CD1c-positive myeloid dendritic cell (primary cell): ENCODE measurements at regions not wholly inside any gene's neighbourhood (a gene's known extent, or its start where the extent isn't known, plus 50 kb on each side); places are given as distances from the start of the nearest gene placed in this dataset.

ENCODE experiments used
- DNase-seq: peaks from one replicate; pipeline ENCODE4 v3.0.0-alpha.2; 2016; ENCODE audit errors: extremely low spot score

DNA sequence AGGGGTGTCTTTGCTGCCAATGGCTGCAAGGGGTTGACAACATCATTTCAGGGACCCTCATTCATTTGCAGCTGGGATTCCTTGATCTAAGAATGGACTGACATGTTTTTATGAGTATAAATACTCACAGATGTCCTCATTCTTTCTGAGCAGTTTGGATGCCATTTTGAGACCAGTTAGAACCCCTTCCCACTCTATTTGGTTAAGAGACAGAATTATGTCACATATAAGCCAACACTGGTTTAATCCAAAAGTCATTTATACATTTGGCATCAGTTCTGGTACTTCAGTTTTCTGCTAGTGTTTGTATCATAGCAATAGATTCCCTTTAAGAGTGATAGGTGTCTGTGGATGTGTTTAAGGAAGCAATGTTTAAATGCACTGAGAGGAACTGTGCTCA, 248.8 kb downstream of the SAMD5 start:
- no peak for DNase-seq

DNA sequence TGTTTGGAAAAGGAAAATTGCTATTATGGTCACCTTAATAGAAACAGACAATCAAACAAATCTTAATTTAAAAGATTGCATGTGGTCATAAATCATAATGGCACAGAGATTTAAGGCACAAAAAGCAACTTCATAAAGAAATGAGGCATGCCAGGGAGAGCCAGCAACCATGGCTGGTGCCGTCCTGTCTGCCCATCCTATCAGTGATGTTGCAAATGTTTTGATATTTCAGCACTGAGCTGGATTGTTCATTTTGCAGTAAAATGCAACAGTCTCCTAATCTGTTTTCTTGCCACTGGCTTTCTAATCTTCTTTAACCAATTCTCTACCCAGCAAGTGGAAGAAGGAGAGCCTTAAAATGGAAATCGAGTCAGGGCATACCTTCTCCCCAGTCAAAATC, 249.8 kb downstream of the SAMD5 start:
- DNase-seq = no peak

DNA sequence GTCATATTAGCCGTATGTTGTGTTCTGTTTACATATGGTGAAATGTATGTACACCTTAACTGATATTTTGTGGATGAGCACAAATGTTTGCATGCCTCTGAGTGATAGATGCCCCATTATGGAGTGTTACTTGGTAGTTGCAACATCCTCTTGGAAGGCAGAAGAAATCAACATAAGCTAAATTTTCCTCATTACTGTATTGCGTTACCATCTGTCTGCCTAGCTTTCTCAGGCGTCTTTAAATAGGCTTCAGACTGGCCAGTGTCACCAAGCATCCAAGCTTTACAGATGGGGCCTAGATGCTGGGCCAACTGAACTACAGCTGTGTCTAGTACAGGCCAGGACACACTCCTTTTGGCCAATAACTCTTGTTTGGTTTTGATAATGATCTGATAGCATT, 250.6 kb downstream of the SAMD5 start:
- DNase-seq = no peak

DNA sequence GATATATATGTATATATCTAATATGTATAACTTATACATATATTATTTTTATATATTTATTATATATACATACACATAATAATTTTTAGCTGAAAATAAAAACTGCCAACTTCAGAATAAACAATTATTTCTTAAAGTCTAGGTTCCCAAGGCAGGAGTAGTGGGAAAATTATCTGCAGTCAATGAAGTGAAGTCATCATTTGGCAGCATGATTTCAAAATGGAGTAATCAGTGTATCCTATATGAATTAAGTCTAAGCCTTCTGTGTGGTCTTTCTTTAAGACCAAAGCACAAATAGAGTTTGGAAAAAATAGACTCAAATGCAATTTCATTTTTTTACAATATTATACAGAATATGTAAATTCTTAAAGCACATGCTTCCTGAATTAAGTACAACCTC, 251.0 kb downstream of the SAMD5 start:
- DNase-seq = no peak

DNA sequence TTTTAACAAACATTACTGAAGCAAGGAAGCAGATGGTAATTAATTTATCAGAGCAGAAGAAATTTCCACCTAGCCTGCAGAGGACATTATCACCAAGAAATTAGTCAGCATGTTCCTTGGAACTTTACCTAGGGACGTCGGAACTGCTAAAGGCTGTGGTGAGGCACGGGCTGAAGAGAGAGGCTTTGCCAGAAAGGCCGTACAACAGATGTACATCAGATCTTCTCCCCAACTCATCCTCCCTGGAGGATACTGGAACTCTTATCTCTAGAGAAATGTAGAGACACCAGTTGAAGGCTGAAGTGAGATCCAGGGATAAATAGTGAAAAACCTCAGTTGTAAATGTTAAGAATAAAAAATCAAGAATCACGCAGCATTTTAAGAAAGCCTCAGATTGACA, 257.1 kb downstream of the SAMD5 start:
- no peak for DNase-seq

DNA sequence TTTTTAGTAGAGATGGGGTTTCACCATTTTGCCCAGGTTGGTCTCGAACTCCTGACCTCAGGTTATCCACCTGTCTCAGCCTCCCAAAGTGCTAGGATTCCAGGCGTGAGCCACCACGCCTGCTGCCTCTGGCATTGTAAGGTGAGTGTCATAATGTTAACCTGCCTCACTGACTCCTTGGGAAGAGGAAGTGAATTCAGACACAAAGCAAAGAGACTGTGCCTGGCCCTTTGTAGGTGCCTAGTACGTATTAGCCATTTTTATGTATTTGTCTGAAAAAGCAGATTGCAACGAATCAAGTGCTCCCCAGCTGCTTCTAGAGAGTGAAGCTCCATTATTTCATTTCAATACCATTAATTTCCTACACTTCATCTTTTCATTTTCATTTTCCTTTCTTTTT, 260.5 kb downstream of the SAMD5 start:
- DNase-seq = no peak

DNA sequence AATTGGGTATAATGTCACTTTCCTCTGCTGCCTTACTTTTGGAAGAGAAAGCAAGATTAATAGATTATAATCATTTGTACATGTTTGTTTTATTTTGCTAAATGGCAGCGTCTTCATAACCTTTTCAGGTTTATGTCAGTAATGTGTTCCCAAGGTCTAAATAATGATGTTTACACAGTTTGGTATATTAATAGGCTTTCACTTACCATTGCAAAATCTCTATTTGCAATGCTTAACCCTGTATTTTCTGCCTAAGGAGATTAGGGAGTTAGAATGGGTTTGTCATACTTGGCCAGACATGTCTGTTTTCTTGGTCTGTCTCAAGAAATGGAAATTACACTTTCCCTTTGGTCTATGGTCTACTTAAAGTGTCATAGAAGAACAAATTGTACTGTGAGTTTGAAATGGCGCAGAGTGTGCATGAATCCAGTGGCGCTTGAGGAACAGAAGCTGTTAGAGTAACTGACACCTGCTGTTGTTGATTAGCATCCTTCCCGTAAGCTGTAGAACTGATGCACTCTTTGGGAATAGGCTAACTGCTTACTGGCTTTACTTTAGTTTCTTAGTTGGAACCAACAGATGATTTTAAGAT, 261.1 kb downstream of the SAMD5 start:
- no peak for DNase-seq

DNA sequence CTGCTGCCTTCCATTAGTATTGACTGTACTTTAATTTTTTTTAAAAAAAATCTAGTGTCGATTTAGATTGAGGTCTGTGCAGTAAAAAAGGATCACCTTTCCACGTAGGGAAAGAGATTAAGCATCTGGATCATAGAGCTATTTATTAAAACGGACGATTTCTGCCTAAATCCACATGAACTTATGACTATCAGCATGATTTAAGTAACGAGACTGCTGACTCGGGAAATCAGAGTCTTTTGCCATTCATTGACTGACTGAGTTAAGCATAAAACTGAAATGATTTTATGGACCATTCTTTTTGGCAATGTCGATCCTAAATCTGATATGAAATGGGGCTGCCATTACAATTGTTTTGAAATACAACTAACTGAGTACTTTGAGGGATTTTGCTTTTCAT, 261.7 kb downstream of the SAMD5 start:
- no peak for DNase-seq

DNA sequence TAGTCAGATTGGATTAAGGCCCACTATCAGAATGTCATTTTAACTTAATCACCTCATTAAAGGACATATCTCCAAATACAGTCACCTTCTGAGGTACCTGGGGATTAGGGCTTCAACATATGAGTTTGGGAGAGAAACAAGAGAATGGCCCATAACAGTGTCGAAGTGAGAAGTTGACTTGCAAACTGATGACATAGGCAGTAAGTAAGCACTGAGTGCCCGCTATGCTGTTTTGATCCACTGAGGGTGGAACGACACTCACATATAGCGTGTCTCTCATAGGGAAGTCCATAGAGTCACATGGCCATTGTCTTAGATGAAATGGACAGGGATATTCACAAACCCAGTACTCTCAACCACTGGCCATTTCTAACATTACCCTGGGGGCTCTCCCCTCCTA, 264.2 kb downstream of the SAMD5 start:
- DNase-seq = no peak

DNA sequence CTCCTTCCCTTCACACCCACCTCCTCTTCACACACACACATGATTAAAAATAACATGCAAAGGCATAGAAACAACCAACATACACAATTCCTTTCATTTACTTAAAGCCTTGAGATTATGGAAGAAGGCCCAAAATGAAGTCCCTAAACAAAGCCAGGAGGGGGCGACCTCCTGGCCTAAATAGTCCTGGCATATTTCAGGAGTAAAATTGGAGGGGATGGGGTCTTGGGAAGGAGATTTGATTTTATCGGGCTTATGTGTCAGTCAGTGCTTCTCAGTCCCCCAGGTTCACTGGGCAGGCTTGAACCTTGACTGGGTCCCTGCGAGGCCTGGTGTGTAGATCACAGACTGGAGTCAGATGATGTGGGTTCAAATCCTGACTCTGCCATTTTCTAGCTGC, 266.4 kb downstream of the SAMD5 start:
- no peak for DNase-seq

DNA sequence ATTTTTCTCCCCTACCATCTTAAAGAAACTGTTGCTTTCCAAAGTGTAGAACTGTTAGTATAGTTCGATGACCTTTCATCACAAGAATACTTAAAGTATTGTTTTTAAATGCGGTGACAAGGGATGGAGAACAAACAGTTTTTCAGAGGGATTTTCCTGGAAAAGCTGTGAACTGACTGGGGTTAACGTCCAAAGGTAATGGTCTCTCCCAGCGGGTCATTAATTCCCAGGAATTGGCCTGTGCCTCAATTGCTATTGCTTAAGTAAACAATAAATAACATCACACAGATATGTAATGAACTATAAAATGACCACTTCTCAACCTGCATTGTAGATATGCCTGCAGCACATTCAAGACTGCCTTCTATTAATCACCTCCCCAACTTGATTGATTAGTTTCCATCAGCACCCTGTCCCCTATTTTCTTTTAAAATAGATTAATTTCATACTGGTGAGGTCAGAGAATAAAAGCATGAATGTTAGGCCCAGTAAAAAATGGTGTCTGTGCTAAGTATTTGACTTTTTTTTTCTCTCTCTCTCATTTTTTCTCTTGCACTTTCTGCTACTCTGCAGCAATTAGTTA, 268.2 kb downstream of the SAMD5 start:
- no peak for DNase-seq

DNA sequence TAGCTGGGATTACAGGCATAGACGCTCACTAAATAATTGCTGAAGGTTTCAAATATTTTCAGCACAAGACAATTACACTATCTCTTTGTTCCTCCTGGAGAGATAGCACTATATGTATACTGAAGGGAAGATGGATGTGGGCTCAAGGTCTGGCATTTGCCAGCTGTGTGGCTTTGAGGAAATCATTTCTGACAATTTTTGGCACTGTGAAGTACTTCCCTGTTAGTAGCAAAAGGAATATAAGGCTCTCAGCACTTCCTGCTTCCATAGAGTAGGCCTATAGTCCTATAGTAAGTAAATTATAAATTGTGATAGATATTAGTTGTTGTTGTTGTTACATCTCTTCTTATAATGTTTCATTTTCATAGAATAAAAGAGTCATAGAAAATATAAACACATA, 271.1 kb downstream of the SAMD5 start:
- DNase-seq = no peak

DNA sequence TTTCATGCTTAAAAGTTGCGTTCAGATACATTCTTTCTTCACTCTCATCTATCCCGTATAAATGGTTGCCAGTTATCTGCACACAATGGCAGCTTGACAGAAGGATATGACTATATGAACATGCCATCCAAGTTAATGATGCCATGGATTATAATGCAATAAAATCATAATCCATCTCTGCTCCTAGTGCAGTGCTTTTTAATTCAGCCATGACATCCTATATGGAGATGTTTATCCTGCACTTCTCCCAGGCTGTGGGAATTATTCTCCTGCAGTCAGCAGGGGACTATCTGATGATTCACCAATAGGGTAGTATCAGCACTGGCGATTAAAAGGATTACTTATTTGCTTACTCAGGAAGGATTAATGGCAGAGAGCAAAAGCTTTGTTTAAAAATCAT, 273.8 kb downstream of the SAMD5 start:
- no peak for DNase-seq

DNA sequence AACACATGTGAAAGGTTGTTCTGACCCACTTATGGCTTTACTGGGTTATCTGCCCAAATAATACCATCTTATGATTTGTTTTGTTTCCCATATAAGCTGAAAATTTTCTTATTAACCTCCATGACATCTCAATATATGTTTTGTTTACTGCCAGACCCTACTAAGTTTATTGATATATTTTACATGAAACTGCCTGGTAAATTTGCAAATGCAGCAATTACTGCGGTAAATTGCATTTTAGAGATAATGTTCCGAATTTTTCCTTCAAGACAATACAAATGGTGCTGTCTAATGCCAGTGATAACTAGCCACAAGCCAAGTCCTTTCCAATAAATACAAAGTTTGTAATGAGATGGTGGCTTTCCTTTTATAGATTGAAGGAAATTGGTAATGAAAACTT, 275.9 kb downstream of the SAMD5 start:
- DNase-seq = no peak

DNA sequence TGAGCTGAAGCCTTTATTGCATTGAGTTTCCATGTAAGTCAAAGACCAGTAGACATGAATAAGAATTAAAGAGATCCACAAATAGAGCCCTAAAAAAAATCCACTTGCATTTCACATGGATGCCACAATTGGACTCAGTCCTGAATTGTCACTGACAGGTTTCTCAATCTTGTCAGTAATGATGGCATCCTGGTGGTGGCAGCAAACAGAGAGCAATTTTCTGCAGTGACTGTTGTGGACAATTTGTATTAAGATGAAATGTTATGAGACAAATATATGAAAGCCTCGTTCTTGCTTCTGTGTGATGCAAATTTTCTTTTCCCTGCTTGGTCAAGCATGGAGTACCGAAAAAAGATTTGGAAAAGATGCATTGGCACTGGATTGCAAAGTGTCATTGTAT, 278.9 kb downstream of the SAMD5 start:
- no peak for DNase-seq

DNA sequence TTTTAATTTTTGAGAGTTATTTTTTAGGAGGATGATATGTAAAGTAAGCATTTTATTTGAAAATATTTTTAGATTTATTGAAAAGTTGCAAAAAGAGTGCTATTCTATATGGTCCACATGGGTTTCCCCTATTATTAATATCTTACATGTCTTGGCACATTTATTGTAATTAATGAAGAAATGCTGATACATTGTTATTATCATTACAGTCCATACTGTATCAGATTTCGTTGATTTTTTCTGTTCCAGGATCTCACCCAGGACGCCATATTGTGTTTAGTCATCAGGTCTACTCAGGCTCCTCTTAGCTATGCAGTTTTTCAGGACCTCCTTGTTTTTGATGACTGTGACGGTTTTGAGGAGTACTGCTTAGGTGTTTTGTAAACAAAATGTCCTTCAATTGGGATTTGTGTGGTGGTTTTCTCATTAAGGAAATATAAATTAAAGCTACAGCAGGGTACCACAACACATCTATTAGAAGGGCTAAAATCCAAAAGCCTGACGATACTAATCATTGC, 281.0 kb downstream of the SAMD5 start:
- DNase-seq = no peak

DNA sequence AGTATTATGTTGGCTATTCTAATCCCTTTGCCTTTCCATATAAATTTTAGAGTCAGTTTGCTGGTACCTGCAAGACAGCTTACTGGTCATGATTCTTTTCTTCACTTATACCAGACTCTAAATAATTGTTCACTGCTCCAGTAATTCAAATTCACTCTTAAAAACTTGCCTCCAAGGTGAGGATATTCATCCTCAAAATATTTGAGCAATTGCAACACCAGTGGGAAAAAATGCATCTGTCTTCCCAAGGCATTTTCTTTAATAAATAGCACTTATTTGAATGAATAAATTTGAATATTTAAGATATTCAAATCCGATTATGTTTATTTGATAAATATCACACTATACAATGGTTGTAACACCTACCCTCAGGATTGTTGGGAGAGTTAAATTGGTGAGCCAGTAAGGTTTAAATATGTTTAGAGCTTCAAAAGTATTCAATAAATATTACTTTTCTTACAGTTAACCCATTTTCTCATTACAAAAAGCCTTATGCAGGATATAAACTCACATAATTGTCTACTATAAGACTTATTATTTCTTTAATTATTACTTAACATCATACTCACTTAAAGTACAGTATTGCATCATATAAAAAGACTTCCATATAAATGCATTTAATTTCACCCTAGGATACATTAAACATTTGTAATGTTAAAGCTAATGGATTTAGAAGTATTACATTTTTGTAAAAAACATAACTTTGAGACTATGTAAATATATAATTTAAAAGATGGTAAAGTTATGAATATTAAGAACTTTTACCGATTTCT, 285.6 kb downstream of the SAMD5 start:
- no peak for DNase-seq

DNA sequence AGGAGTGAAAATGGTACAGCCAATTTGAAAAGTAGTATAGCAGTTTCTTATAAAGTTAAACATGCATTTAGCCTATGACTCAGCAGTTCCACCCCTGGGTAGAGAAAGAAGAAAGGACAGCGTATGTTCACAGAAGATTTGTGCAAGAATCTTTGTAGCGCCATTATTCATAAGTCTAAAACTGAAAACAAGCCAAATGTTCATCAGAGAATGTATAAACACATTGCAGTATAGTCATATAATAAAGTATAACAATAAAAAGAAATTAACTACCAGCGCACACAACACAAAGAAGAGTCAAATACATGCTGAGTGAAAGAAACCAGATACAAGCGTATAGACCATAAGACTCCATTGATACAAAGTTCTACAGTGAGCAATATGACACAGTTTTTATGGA, 294.0 kb downstream of the SAMD5 start:
- no peak for DNase-seq

DNA sequence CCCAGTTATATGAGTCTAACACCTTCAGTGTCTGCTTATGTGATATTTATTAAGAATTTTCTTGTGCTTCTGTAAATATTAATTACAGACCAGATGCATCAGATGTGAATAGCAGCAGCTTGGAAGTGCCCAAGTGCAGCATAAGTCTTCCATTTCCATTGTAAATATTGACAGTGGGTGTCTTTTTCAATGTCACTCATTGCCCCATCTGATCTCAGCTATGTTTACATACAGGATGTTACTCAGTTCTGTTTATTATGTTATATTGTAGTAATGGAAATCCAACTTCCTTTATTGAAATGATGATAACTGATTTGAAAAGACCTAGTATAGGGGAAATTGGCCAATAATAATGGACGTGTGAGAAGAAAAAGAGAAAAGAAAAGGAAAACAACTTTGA, 296.7 kb downstream of the SAMD5 start:
- DNase-seq = no peak

DNA sequence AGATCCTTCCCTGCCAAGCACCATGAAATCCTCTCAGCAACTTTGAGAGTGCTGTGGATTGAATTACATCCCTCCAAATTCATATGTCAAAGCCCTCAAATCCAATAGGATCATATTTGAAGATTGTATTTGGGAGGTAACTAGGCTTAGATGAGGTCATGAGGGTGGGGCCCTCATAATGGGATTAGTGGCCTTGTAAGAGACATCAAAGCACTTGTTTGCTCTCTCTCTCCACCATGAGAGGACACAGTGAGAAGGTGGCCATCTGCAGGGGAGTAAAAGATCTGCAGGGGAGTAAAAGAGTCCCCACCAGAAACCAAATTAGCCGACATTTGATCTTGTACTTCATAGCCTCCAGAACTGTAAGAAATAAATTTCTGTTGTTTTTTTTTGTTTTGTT, 298.2 kb downstream of the SAMD5 start:
- no peak for DNase-seq

DNA sequence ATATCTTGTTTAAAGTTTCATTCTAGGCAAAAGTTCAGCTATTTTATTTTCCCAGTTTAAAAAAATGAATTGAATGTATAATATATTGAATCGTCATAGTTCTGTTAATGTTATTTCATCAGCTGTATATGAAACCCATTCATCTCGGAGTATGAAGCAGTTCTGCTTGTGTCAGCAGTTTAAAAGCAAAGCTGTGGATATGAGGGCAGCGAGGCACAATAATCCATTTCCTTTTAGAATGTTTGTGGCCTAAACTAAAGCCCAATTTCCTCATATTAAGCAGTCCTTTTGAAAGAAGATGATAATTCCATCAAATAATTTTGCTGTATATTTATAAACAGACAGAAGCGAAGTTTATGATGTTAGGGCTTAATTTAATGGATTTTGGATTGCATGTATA, 300.1 kb downstream of the SAMD5 start:
- DNase-seq = no peak

DNA sequence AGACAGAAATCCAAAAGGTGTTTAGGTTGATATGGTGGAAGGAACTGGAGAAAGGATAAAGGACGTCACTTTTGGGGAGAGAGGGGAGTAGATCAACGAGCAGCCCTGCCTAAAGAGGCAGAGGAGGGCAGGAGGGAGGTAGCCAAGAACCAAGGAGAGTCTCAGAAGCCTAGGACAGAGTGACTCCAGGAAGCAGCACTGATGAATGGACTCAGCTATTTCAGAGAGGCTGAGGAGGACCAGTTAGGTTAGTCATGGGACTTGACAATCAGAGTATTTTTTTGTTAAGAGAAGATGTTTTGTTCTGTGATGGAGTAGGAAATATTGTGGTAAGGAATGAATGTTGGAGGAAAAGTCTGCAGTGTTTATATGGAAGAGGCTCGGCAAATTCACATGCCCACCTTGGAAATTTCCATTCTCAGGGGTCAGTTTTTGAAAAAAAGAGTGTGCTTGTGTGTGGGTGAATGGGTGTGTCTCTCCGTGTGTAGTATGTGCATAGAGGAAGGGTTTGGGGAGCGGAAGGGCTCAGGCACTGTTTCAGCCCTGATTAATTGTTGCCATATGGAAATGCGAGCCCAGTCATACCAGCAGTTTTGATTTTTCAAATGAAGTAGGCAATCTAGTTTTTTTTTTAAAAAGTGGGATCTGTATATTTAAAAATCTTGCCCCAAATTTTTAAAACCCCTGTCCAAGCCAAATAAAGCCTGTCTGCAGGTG, 303.6 kb downstream of the SAMD5 start:
- DNase-seq = no peak
